NCI-H2081 treated with DMSO at 0.1 percent for 48 hours (cell line): ENCODE measurements at regions not wholly inside any gene's neighbourhood (a gene's known extent, or its start where the extent isn't known, plus 50 kb on each side); places are given as distances from the start of the nearest gene placed in this dataset.
"Not testable (repeated sequence)": the region's sequence is repeated elsewhere in the genome, so short reads cannot be mapped to it uniquely, and the experiment has no call there.

Source experiments
- DNase-seq: peaks from one replicate; lab custom pipeline; 2025; lab: John Stamatoyannopoulos, UW

DNA sequence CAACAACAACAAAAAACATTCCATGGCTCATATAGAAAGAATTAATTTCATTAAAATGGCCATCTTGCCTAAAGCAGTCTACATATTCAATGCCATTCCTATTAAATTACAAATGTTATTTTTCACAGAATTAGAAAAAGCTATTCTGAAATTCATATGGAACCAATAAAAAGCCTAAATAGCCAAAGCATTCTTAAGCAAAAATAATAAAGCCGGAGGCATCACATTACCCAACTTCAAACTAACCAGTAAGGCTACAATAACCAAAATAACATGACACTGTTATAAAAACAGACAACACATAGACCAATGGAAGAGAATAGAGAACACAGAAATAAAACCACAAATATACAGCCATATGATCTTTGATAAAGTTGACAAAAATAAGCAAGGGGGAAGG is 330.4 kb downstream of the KIF20B start:
- DNase-seq, result no peak

DNA sequence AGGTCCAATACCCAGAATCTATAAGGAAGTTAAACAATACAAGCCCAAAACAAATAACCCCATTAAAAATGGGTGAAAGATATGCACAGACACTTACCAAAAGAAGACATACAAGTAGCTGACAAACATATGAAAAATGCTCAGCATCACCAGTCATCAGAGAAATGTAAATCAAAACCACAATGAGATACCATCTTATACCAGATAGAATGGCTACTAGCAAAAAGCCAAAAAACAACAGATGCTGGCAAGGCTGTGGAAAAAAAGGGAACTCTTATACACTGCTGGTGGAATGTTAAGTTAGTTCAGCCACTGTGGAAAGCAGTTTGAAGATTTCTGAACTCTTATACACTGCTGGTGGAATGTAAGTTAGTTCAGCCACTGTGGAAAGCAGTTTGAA is 331.1 kb downstream of the KIF20B start:
- no peak for DNase-seq

DNA sequence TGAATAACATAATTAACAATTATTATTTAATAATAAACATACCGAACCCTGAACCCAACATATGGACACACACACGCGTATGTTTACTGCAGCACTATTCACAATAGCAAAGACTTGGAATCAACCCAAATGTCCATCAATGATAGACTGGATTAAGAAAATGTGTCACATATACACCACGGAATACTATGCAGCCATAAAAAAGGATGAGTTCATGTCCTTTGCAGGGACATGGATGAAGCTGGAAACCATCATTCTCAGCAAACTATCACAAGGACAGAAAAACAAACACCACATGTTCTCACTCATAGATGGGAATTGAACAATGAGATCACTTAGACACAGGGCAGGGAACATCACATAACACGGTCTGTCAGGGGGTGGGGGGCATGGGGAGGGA is 333.5 kb downstream of the KIF20B start:
- not testable (repeated sequence) for DNase-seq

GRCh38 chr10:90041585-90041984 is 340.2 kb downstream of the KIF20B start:
- DNase-seq, result no peak

- DNase-seq, result no peak
Observed at GRCh38 chr10:90042075-90042474, 340.7 kb downstream of the KIF20B start.

DNA sequence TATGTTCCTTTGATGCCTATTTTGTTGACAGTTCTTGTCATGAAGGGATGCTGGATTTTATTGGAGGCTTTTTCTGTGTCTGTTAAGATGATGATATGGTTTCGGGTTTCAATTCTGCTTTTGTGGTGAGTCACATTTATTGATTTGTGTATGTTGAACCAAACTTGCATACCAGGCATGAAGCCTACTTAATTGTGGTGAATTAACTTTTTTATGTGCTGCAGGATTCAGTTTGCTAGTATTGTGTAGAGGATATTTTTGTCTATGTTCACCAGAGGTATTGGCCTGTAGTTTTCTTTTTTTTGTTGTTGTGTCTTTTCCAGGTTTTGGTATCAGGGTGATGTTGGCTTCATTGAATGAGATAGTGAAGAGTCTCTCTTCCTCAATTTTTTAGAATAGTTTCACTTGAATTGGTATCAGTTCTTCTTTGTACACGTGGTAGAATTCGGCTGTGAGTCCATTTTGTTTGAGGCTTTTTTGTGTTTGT is 345.9 kb downstream of the KIF20B start:
- no peak for DNase-seq

DNA sequence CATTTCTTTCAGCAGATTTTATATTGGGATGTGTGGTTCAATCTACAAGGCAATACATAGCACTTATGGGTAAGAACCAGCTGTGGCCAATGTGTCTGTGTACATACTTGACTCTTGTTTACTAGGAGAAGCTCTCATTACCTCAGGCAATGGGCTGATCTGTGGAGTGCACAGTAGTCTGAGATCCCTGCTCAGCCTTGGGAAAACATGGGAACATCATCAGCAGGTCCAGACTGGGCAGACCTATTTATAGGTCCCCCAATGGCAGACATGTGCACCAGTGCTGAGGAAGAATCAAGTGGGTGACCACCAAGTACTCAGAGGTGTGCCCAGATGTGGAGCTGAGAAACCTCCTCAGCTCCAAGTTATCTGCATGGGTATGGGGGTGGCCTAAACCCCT is 349.7 kb downstream of the KIF20B start:
- DNase-seq, result no peak

DNA sequence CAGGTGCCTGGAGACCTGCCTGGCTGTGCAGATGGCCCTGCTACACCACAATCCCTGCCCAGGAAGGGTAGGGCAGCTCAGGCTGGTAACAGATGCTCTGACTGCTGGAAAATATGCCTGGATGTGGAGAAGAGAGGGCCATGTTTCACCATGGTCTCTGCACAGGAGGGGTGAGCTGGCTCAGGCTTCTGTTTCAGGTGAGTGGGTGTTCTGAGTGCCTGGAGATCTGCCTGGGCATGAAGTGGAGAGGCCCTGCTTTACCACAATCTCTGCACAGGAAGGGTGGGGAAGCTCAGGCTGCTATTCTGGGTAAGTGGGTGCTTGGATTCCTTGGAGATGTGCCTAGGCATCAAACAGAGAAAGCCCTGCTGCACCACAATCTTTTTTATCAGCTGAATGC is 350.1 kb downstream of the KIF20B start:
- no peak for DNase-seq

GRCh38 chr10:90062786-90063185 is 361.4 kb downstream of the KIF20B start:
- DNase-seq, result no peak

DNA sequence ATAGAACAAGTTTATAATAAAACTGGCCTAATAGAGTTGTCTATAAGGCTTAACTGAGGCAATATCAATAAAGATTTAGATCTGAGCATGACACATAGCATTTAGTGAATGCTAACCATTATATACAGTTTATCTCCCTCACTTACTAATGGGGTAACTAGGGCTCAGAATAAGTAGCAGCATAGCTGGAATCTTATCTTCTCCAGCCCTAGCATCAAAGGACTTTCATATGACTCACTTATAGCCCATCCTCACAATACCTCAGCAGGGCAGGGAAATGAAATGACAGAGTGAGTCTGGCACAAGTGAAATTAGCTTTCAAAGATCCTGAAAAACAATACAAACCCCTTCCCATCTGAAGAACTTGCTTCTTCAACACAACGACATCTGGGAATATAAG is 362.9 kb downstream of the KIF20B start:
- no peak for DNase-seq

- no peak for DNase-seq
Observed at GRCh38 chr10:90066435-90066834, 365.0 kb downstream of the KIF20B start.

DNA sequence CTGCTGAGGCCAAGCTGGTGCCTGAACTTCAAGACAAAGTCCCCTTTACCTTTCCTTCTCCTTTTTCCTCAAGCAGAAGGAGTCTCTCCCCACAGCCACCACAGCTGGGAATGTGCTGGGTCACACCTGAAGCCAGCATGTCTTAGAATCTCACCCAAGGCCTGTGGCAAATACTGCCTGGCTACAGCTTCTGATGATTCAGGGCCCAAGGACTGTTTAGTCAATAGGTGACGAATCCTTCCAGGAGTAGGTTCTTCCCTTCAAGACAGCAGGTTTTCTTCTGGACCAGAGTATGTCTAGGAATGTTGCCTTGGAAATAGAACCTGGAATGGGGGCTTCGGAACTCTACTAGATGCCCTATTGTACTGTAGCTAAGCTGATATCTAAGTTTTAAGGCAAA is 374.6 kb downstream of the KIF20B start:
- no peak for DNase-seq

GRCh38 chr10:90079819-90080218 is 378.4 kb downstream of the KIF20B start:
- no peak for DNase-seq

- not testable (repeated sequence) for DNase-seq
Observed at GRCh38 chr10:90086606-90087190, 385.3 kb downstream of the KIF20B start.

GRCh38 chr10:90087197-90088023 is 386.0 kb downstream of the KIF20B start:
- DNase-seq, result no peak

DNA sequence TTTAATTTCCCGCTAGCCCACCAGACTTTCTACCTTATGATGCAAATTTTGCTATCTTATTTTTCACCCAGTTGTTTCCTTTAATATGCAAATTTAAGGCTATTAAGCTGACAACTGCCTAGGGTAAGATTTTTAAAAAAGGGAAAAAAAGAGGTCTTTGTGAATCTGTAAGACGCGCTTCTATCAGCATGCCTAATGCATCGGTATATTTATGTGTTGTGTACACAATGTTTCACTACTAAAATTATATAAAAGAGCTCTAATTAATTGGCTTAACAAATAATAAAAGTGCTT is 386.6 kb downstream of the KIF20B start:
- DNase-seq, result no peak

DNA sequence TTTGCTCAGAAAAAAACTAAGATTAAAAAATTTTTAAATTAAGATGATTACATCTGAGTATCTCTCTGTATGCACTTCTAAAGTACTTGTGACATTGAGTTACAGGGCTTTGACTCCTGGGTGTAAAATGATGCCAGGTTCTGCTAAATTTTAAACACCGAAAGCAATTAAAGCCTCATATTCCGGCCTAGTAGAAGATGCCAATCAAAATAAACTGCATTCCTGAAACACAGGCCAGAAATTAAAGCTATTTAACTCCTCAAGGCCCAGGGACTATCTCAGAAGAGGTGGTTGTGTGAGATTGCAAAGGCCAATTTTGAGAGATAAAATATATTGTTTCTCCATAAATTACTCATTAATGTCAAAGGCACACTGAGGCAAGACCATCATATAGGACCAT is 388.3 kb downstream of the KIF20B start:
- no peak for DNase-seq

- DNase-seq, result no peak
Observed at GRCh38 chr10:90096196-90096595, 394.8 kb downstream of the KIF20B start.

GRCh38 chr10:90107581-90107980 is 406.2 kb downstream of the KIF20B start:
- not testable (repeated sequence) for DNase-seq

DNA sequence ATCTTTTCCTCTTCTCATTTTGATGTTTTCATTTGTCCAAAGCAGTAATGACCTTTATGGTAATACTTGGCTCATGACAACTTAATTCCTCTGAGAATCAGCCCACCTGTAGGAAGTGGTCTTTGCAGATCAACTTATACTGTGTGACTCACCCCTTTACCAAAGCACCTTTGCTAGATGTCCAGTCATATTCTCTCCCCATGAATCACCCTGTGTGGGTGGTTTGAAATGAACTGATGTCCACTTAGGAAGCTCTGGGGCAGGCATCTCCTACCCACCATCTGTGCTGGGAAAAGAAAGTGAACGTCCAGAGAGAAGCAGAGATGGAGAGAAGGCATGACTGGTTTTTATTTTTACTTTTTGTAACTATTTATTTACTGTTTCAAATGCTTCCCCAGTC is 410.3 kb downstream of the KIF20B start:
- DNase-seq, result no peak

DNA sequence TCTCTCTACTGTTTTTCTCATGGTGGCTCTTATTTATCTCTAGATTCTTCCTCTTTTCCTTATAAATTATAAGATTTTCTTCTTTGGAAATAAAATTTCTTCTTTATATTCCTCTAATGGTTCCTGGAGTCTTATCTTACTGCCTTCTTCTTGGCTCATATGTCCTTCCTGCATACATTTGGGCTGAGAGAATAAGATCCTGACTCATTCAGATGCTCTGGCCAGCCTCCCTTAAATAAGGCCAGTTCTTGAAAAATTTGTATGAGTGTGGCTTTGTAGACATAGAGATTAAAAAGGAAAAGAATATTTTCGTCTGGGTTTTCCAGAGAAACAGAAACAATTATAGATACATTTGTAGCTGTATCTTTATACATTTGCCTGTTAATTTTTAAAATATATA is 411.3 kb downstream of the KIF20B start:
- DNase-seq, result no peak

GRCh38 chr10:90118567-90118966 is 417.2 kb downstream of the KIF20B start:
- not testable (repeated sequence) for DNase-seq

GRCh38 chr10:90119631-90120280 is 418.4 kb downstream of the KIF20B start:
- not testable (repeated sequence) for DNase-seq
